KOPT-K1 (cell line): ENCODE measurements at regions not wholly inside any gene's neighbourhood (a gene's known extent, or its start where the extent isn't known, plus 50 kb on each side); places are given as distances from the start of the nearest gene placed in this dataset.

Source experiments
- H3K27ac ChIP-seq: fragments of 200-600 bp; sonication (generic); 2 replicates; pipeline ENCODE4 v1.5.1; 2016; ENCODE audit warnings: antibody characterized with exemption, mild to moderate bottlenecking, low read depth, low read length; ENCODE audit not compliant: poor library complexity, severe bottlenecking
- H3K36me3 ChIP-seq: fragments of 200-600 bp; sonication (generic); 2 replicates; pipeline ENCODE4 v1.5.1; 2017; ENCODE audit warnings: antibody characterized with exemption, mild to moderate bottlenecking, low read length, moderate library complexity; ENCODE audit not compliant: insufficient read depth
- H3K9me3 ChIP-seq: fragments of 200-600 bp; sonication (generic); 2 replicates; pipeline ENCODE4 v1.5.1; 2017; ENCODE audit warnings: antibody characterized with exemption, low read length, mild to moderate bottlenecking; ENCODE audit not compliant: insufficient read depth, poor library complexity, severe bottlenecking

GRCh38 chr5:163609910-163610309, 104.5 kb downstream of the MAT2B start:
- no peaks in the 10 kb centered on the region for H3K36me3 ChIP-seq
- no peaks in the 10 kb centered on the region for H3K9me3 ChIP-seq
- no peak overlapping the region for H3K27ac ChIP-seq

GRCh38 chr5:163612358-163613149, 107.1 kb downstream of the MAT2B start:
- Histone ChIP-seq H3K9me3 (no peaks in the 10 kb centered on the region), H3K27ac (no peak overlapping the region), H3K36me3 (no peaks in the 10 kb centered on the region)

GRCh38 chr5:163613150-163613442, 107.7 kb downstream of the MAT2B start:
- H3K9me3 ChIP-seq, result no peaks in the 10 kb centered on the region
- no peak overlapping the region for H3K27ac ChIP-seq
- no peaks in the 10 kb centered on the region for H3K36me3 ChIP-seq

GRCh38 chr5:163614787-163615186, 109.4 kb downstream of the MAT2B start:
- H3K9me3 ChIP-seq, result no peaks in the 10 kb centered on the region
- H3K27ac ChIP-seq, result no peak overlapping the region
- H3K36me3 ChIP-seq, result no peaks in the 10 kb centered on the region

- no peaks in the 10 kb centered on the region for H3K9me3 ChIP-seq
- no peaks in the 10 kb centered on the region for H3K36me3 ChIP-seq
- no peak overlapping the region for H3K27ac ChIP-seq
Observed at GRCh38 chr5:163619273-163619934, 114.0 kb downstream of the MAT2B start.

GRCh38 chr5:163619951-163620350, 114.5 kb downstream of the MAT2B start:
- H3K9me3 ChIP-seq, result no peaks in the 10 kb centered on the region
- no peaks in the 10 kb centered on the region for H3K36me3 ChIP-seq
- H3K27ac ChIP-seq, result no peak overlapping the region

- Histone ChIP-seq H3K36me3 (no peaks in the 10 kb centered on the region), H3K9me3 (no peaks in the 10 kb centered on the region), H3K27ac (no peak overlapping the region)
Observed at GRCh38 chr5:163622799-163623198, 117.4 kb downstream of the MAT2B start.

- H3K9me3 ChIP-seq, result no peaks in the 10 kb centered on the region
- H3K27ac ChIP-seq, result no peak overlapping the region
- no peaks in the 10 kb centered on the region for H3K36me3 ChIP-seq
Observed at GRCh38 chr5:163623524-163623923, 118.1 kb downstream of the MAT2B start.

GRCh38 chr5:163623986-163624385, 118.6 kb downstream of the MAT2B start:
- H3K36me3 ChIP-seq, result no peaks in the 10 kb centered on the region
- H3K27ac ChIP-seq, result no peak overlapping the region
- no peaks in the 10 kb centered on the region for H3K9me3 ChIP-seq

- H3K9me3 ChIP-seq, result no peaks in the 10 kb centered on the region
- no peak overlapping the region for H3K27ac ChIP-seq
- H3K36me3 ChIP-seq, result no peaks in the 10 kb centered on the region
Observed at GRCh38 chr5:163624431-163624830, 119.0 kb downstream of the MAT2B start.

GRCh38 chr5:163626904-163627434, 121.5 kb downstream of the MAT2B start:
- H3K36me3 ChIP-seq, result no peaks in the 10 kb centered on the region
- H3K9me3 ChIP-seq, result no peaks in the 10 kb centered on the region
- H3K27ac ChIP-seq, result no peak overlapping the region

- H3K36me3 ChIP-seq, result no peaks in the 10 kb centered on the region
- no peaks in the 10 kb centered on the region for H3K9me3 ChIP-seq
- no peak overlapping the region for H3K27ac ChIP-seq
Observed at GRCh38 chr5:163631856-163632255, 126.4 kb downstream of the MAT2B start.

- H3K9me3 ChIP-seq, result no peaks in the 10 kb centered on the region
- H3K27ac ChIP-seq, result no peak overlapping the region
- H3K36me3 ChIP-seq, result no peaks in the 10 kb centered on the region
Observed at GRCh38 chr5:163633926-163634460, 128.6 kb downstream of the MAT2B start.

- Histone ChIP-seq H3K36me3 (no peaks in the 10 kb centered on the region), H3K9me3 (no peaks in the 10 kb centered on the region), H3K27ac (no peak overlapping the region)
Observed at GRCh38 chr5:163635631-163636030, 130.2 kb downstream of the MAT2B start.

- Histone ChIP-seq H3K36me3 (no peaks in the 10 kb centered on the region), H3K27ac (no peak overlapping the region), H3K9me3 (no peaks in the 10 kb centered on the region)
Observed at GRCh38 chr5:163642904-163643303, 137.5 kb downstream of the MAT2B start.
